SHP77 (cell line): ENCODE measurements at regions not wholly inside any gene's neighbourhood (a gene's known extent, or its start where the extent isn't known, plus 50 kb on each side); places are given as distances from the start of the nearest gene placed in this dataset.
"Not testable (repeated sequence)": the region's sequence is repeated elsewhere in the genome, so short reads cannot be mapped to it uniquely, and the experiment has no call there.

ENCODE experiments used
- DNase-seq, 2 experiments: peaks; one replicate each; lab custom pipeline; 2025; lab: John Stamatoyannopoulos, UW

GRCh38 chr18:52060607-52061304, 279.2 kb upstream of the DCC start:
- DNase-seq, result no peak

GRCh38 chr18:52063923-52064322, 276.1 kb upstream of the DCC start:
- DNase-seq, result no peak

- no peak for DNase-seq
These were observed 270.8 kb upstream of the DCC start for GRCh38 chr18:52069201-52069600.

- DNase-seq, result no peak
These were observed 269.7 kb upstream of the DCC start for GRCh38 chr18:52070291-52070756.

- DNase-seq, result no peak
These were observed 262.6 kb upstream of the DCC start for GRCh38 chr18:52077251-52077983.

- DNase-seq, result no peak
These were observed 257.8 kb upstream of the DCC start for GRCh38 chr18:52082246-52082645.

- DNase-seq, result no peak
These were observed 252.9 kb upstream of the DCC start for GRCh38 chr18:52087140-52087539.

GRCh38 chr18:52090005-52090404, 250.0 kb upstream of the DCC start:
- no peak for DNase-seq

- DNase-seq, result no peak
These were observed 246.8 kb upstream of the DCC start for GRCh38 chr18:52093171-52093570.

- no peak for DNase-seq
These were observed 221.3 kb upstream of the DCC start for GRCh38 chr18:52118684-52119083.

- DNase-seq, result no peak
These were observed 209.2 kb upstream of the DCC start for GRCh38 chr18:52130624-52131301.

- no peak for DNase-seq
These were observed 208.2 kb upstream of the DCC start for GRCh38 chr18:52131845-52132244.

GRCh38 chr18:52136532-52136931, 203.5 kb upstream of the DCC start:
- no peak for DNase-seq

- no peak for DNase-seq
These were observed 199.0 kb upstream of the DCC start for GRCh38 chr18:52140986-52141385.

- no peak for DNase-seq
These were observed 189.9 kb upstream of the DCC start for GRCh38 chr18:52150050-52150449.

- DNase-seq, result no peak
These were observed 188.0 kb upstream of the DCC start for GRCh38 chr18:52152036-52152435.

- no peak for DNase-seq
These were observed 183.8 kb upstream of the DCC start for GRCh38 chr18:52156166-52156565.

- no peak for DNase-seq
These were observed 179.4 kb upstream of the DCC start for GRCh38 chr18:52160636-52161035.

GRCh38 chr18:52163478-52163877, 176.5 kb upstream of the DCC start:
- no peak for DNase-seq

GRCh38 chr18:52168131-52168530, 171.9 kb upstream of the DCC start:
- not testable (repeated sequence) for DNase-seq

GRCh38 chr18:52174220-52174619, 165.8 kb upstream of the DCC start:
- no peak for DNase-seq

- DNase-seq, result no peak
These were observed 164.6 kb upstream of the DCC start for GRCh38 chr18:52175406-52175805.

GRCh38 chr18:52183107-52183506, 156.9 kb upstream of the DCC start:
- DNase-seq, result no peak
